Right lobe of liver (tissue), 4 donors: ENCODE measurements at regions not wholly inside any gene's neighbourhood (a gene's known extent, or its start where the extent isn't known, plus 50 kb on each side); places are given as distances from the start of the nearest gene placed in this dataset.

Experiments
- CTCF ChIP-seq, 4 donors: fragments of 200-600 bp in 3 of 4; fragments of 450-650 bp in 1 of 4; IDR thresholded peaks; one replicate each; pipeline versions ENCODE4 v1.5.1 to v1.8.0; 2016 to 2022; ENCODE audit warnings: antibody characterized with exemption in 4 of 4, mild to moderate bottlenecking in 2 of 4
- POLR2A ChIP-seq: fragments of 450-650 bp; IDR thresholded peaks from one replicate; pipeline ENCODE4 v1.6.1; 2017; ENCODE audit warnings: antibody characterized with exemption, mild to moderate bottlenecking
- donor health status: DM: no; HTN: no; CAD: no.
- donor health status: DM: no; HTN: no; CAD: no.
- donor health status: DM: no; HTN: yes; CAD: no.

DNA sequence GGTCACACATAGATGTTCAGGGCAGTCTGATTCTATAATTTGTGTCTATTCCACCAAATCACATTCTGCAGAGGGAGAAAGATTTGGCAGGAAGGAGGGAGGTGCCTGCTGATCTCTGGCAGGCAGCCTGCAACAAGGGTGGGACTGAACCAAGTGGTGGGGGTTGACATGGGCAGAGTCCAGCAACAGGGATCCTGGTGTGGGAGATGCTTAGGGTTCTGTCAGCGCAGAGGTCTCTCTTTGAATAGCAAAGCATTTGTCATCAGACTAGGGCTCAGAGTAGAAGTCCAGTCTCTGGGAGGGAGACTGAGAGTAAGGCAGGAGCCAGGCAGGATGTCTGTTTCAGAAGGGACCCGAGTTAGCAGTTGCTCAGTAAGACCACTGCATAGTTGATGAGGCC is 94.6 kb downstream of the UTP18 start:
- TF ChIP-seq POLR2A (no peak), CTCF (IDR thresholded peaks at IDR 0.05) (no peak)
